Neural cell (in vitro differentiated cells): ENCODE measurements at regions not wholly inside any gene's neighbourhood (a gene's known extent, or its start where the extent isn't known, plus 50 kb on each side); places are given as distances from the start of the nearest gene placed in this dataset.
"Not testable (repeated sequence)": the region's sequence is repeated elsewhere in the genome, so short reads cannot be mapped to it uniquely, and the experiment has no call there.

Experiments used
- EP300 ChIP-seq: fragments of 450-650 bp; conservative IDR thresholded peaks from 2 replicates; pipeline ENCODE4 v1.6.1; 2014; ENCODE audit warnings: antibody characterized with exemption, mild to moderate bottlenecking, moderate library complexity; ENCODE audit not compliant: poor library complexity, severe bottlenecking
- EZH2 ChIP-seq: fragments of 200-600, 300-800 bp; shearing (Covaris generic), sonication (generic); IDR thresholded peaks from 2 replicates; pipeline ENCODE4 v1.6.1; 2014; ENCODE audit warnings: antibody characterized with exemption, low read length, borderline replicate concordance, mild to moderate bottlenecking; ENCODE audit not compliant: insufficient read depth, poor library complexity, severe bottlenecking
- MXI1 ChIP-seq: fragments of 450-650 bp; conservative IDR thresholded peaks from 2 replicates; pipeline ENCODE4 v1.6.1; 2014; ENCODE audit warnings: antibody characterized with exemption, mild to moderate bottlenecking; ENCODE audit not compliant: poor library complexity, severe bottlenecking
- POLR2AphosphoS5 ChIP-seq: IDR thresholded peaks from 2 replicates; pipeline ENCODE4 v1.6.1; 2012
- RAD21 ChIP-seq: fragments of 450-650 bp; conservative IDR thresholded peaks from 2 replicates; pipeline ENCODE4 v1.6.1; 2014; ENCODE audit warnings: antibody characterized with exemption, mild to moderate bottlenecking, moderate library complexity
- REST ChIP-seq: IDR thresholded peaks from 2 replicates; pipeline ENCODE4 v1.6.1; 2012; ENCODE audit warnings: borderline replicate concordance
- SMC3 ChIP-seq: fragments of 450-650 bp; conservative IDR thresholded peaks from 2 replicates; pipeline ENCODE4 v1.6.1; 2014; ENCODE audit warnings: antibody characterized with exemption, mild to moderate bottlenecking, moderate library complexity; ENCODE audit not compliant: poor library complexity
- TAF1 ChIP-seq: IDR thresholded peaks from 2 replicates; pipeline ENCODE4 v1.6.1; 2012; ENCODE audit warnings: low read depth
- TF ChIP-seq, protein P1 (sequence below): fragments of 450-650 bp; IDR thresholded peaks from 2 replicates; pipeline ENCODE4 v1.5.1; 2014; ENCODE audit warnings: antibody characterized with exemption, mild to moderate bottlenecking, moderate library complexity; ENCODE audit not compliant: poor library complexity, severe bottlenecking

- TF ChIP-seq, protein P1, sequence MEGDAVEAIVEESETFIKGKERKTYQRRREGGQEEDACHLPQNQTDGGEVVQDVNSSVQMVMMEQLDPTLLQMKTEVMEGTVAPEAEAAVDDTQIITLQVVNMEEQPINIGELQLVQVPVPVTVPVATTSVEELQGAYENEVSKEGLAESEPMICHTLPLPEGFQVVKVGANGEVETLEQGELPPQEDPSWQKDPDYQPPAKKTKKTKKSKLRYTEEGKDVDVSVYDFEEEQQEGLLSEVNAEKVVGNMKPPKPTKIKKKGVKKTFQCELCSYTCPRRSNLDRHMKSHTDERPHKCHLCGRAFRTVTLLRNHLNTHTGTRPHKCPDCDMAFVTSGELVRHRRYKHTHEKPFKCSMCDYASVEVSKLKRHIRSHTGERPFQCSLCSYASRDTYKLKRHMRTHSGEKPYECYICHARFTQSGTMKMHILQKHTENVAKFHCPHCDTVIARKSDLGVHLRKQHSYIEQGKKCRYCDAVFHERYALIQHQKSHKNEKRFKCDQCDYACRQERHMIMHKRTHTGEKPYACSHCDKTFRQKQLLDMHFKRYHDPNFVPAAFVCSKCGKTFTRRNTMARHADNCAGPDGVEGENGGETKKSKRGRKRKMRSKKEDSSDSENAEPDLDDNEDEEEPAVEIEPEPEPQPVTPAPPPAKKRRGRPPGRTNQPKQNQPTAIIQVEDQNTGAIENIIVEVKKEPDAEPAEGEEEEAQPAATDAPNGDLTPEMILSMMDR: not testable (repeated sequence)
- not testable (repeated sequence) for TF ChIP-seq REST, POLR2AphosphoS5, EZH2, MXI1, EP300, RAD21, TAF1, SMC3
These were observed 103.4 kb downstream of the SPDYE17 start for GRCh38 chr7:76928751-76929150.
